Lower lobe of right lung (tissue), 2 donors: ENCODE measurements at regions not wholly inside any gene's neighbourhood (a gene's known extent, or its start where the extent isn't known, plus 50 kb on each side); places are given as distances from the start of the nearest gene placed in this dataset.

Source experiments
- ATAC-seq, 2 donors: fragments of 200-7000 bp; cut with Tn5 transposase; one replicate each; pipeline ENCODE4 v1.9.1; 2020 to 2022; ENCODE audit warnings: mild to moderate bottlenecking in 2 of 2, moderate library complexity in 2 of 2
- DNase-seq: peaks from one replicate; pipeline ENCODE4 v3.0.0-alpha.2; 2020
- H3K27ac ChIP-seq: fragments of 200-600 bp; one replicate; pipeline ENCODE4 v1.8.0; 2022
- H3K27me3 ChIP-seq: fragments of 200-600 bp; one replicate; pipeline ENCODE4 v1.8.0; 2022; ENCODE audit warnings: low read depth
- H3K36me3 ChIP-seq: fragments of 200-600 bp; one replicate; pipeline ENCODE4 v1.8.0; 2022; ENCODE audit warnings: mild to moderate bottlenecking
- H3K4me1 ChIP-seq: fragments of 200-600 bp; one replicate; pipeline ENCODE4 v1.8.0; 2022
- H3K4me3 ChIP-seq: fragments of 200-600 bp; one replicate; pipeline ENCODE4 v1.8.0; 2022; ENCODE audit warnings: mild to moderate bottlenecking
- H3K9me3 ChIP-seq: fragments of 200-600 bp; one replicate; pipeline ENCODE4 v1.8.0; 2022
- CTCF ChIP-seq: fragments of 200-600 bp; IDR thresholded peaks from one replicate; pipeline ENCODE4 v1.8.0; 2022; ENCODE audit warnings: antibody characterized with exemption, mild to moderate bottlenecking
- intact Hi-C: fragments of 100-400 bp; cut with DNase I; formaldehyde crosslinking; loops from one replicate; pipeline ENCODE4 v1.11.0; 2022
- donor health status: DM: no; HTN: yes; CAD: no; lungs with severe emphysema.

GRCh38 chr2:116724550-116724949, 1089.9 kb upstream of the DDX18 start:
- Histone ChIP-seq H3K27ac (no peak overlapping the region), H3K9me3 (no peaks in the 10 kb centered on the region), H3K4me1 (no peaks in the 10 kb centered on the region), H3K36me3 (no peaks in the 10 kb centered on the region), H3K4me3 (no peak overlapping the region), H3K27me3 (no peaks in the 10 kb centered on the region)
- TF ChIP-seq CTCF: no peak
- DNase-seq: no peak
- intact Hi-C loops: no loop called here
- no peak for ATAC-seq

GRCh38 chr2:116732322-116732721, 1082.2 kb upstream of the DDX18 start:
- Histone ChIP-seq H3K27me3 (no peaks in the 10 kb centered on the region), H3K36me3 (no peaks in the 10 kb centered on the region), H3K27ac (no peak overlapping the region), H3K9me3 (no peaks in the 10 kb centered on the region), H3K4me1 (no peaks in the 10 kb centered on the region), H3K4me3 (no peak overlapping the region)
- TF ChIP-seq CTCF: no peak
- ATAC-seq: no peak
- no peak for DNase-seq
- intact Hi-C loops: no loop called here

DNA sequence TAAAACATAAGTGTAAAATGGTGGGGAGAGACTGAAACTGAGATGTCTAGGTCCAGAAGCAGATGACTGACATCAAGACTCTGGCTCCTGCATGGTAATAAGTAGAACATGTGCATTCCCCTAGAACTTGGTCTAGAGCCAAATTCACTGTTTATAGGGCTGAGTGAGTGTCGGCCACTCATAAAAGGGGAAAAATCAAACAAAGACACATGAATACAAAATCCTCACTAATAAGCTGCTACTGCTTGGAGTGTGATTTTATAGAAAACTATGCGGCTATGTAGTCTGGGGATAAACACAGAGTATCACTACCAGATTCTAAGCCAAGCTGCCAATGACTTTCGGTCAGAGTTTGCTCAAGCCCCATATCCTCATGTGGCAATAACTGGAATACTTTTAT, 1080.8 kb upstream of the DDX18 start:
- Histone ChIP-seq H3K36me3 (no peaks in the 10 kb centered on the region), H3K27ac (no peak overlapping the region), H3K4me1 (no peaks in the 10 kb centered on the region), H3K27me3 (no peaks in the 10 kb centered on the region), H3K9me3 (no peaks in the 10 kb centered on the region), H3K4me3 (no peak overlapping the region)
- no peak for DNase-seq
- TF ChIP-seq CTCF: no peak
- no peak for ATAC-seq
- intact Hi-C loops: no loop called here

GRCh38 chr2:116737951-116738350, 1076.5 kb upstream of the DDX18 start:
- ATAC-seq (no peak), DNase-seq (no peak)
- no peak overlapping the region for H3K27ac ChIP-seq
- H3K9me3 ChIP-seq: no peaks in the 10 kb centered on the region
- no peak overlapping the region for H3K4me3 ChIP-seq
- no peaks in the 10 kb centered on the region for H3K27me3 ChIP-seq
- intact Hi-C loops: no loop called here
- no peaks in the 10 kb centered on the region for H3K36me3 ChIP-seq
- no peaks in the 10 kb centered on the region for H3K4me1 ChIP-seq
- no peak for TF ChIP-seq CTCF

GRCh38 chr2:116747103-116747502, 1067.4 kb upstream of the DDX18 start:
- no peak overlapping the region for H3K27ac ChIP-seq

More at GRCh38 chr2:116747103-116747502, 1067.4 kb upstream of the DDX18 start:
- H3K4me3 ChIP-seq: no peak overlapping the region
- H3K4me1 ChIP-seq: no peaks in the 10 kb centered on the region
- no peak for TF ChIP-seq CTCF
- DNase-seq (no peak), ATAC-seq (no peak)
- H3K27me3 ChIP-seq: no peaks in the 10 kb centered on the region
- no peaks in the 10 kb centered on the region for H3K36me3 ChIP-seq
- intact Hi-C loops: no loop called here
- H3K9me3 ChIP-seq: no peaks in the 10 kb centered on the region
